WTC11 (cell line): ENCODE measurements at regions not wholly inside any gene's neighbourhood (a gene's known extent, or its start where the extent isn't known, plus 50 kb on each side); places are given as distances from the start of the nearest gene placed in this dataset.

Source experiments
- ATAC-seq: fragments of 200-7000 bp; cut with Tn5 transposase; 2 replicates; pipeline ENCODE4 v1.10.0; 2021; ENCODE audit warnings: mild to moderate bottlenecking, moderate library complexity
- CTCF ChIA-PET: fragments of 300-600 bp; sonication (Branson Sonifier 250); formaldehyde crosslinking; loops from one replicate; lab custom pipeline; 2021; ENCODE audit warnings: antibody characterized with exemption; lab: Charles Lee
- POLR2A ChIA-PET: fragments of 350-600 bp; sonication (Branson Sonifier 250); formaldehyde crosslinking; loops from one replicate; lab custom pipeline; 2021; ENCODE audit warnings: antibody characterized with exemption; lab: Charles Lee
- DNase-seq: peaks from one replicate; pipeline ENCODE4 v3.0.0; 2021; ENCODE audit warnings: low spot score
- H3K27ac Mint-ChIP-seq: 2 replicates; pipeline ENCODE4 v1.8.0; 2021; ENCODE audit warnings: mixed read lengths
- H3K27me3 Mint-ChIP-seq: 2 replicates; pipeline ENCODE4 v1.8.0; 2021; ENCODE audit warnings: low read depth, mild to moderate bottlenecking, moderate library complexity, mixed read lengths
- H3K36me3 Mint-ChIP-seq: 2 replicates; pipeline ENCODE4 v1.8.0; 2021; ENCODE audit warnings: mixed read lengths
- H3K4me1 Mint-ChIP-seq: 2 replicates; pipeline ENCODE4 v1.8.0; 2022; ENCODE audit warnings: mixed read lengths
- H3K4me3 Mint-ChIP-seq: 2 replicates; pipeline ENCODE4 v1.8.0; 2021; ENCODE audit warnings: mild to moderate bottlenecking, moderate library complexity, mixed read lengths
- H3K9me3 Mint-ChIP-seq: 2 replicates; pipeline ENCODE4 v1.8.0; 2021; ENCODE audit warnings: mixed read lengths
- ELF4 ChIP-seq: sonication (generic); formaldehyde crosslinking; IDR thresholded peaks from 2 replicates; pipeline ENCODE4 v1.8.1; 2022; ENCODE audit warnings: low read depth, mild to moderate bottlenecking, moderate library complexity, missing genetic modification reagents
- GRHL2 ChIP-seq: fragments of 250-450 bp; sonication (Bioruptor Pico); IDR thresholded peaks from 2 replicates; pipeline ENCODE4 v1.8.0; 2022; ENCODE audit warnings: mild to moderate bottlenecking, moderate library complexity; ENCODE audit not compliant: insufficient replicate concordance, severe bottlenecking
- KAT7 ChIP-seq: sonication (generic); formaldehyde crosslinking; IDR thresholded peaks from 2 replicates; pipeline ENCODE4 v1.8.1; 2023; ENCODE audit warnings: missing genetic modification reagents, mild to moderate bottlenecking, borderline replicate concordance
- MYBL2 ChIP-seq: sonication (generic); formaldehyde crosslinking; IDR thresholded peaks from 2 replicates; pipeline ENCODE4 v1.8.1; 2023; ENCODE audit warnings: mild to moderate bottlenecking, moderate library complexity, missing genetic modification reagents
- NFATC4 ChIP-seq: fragments of 250-450 bp; sonication (Bioruptor Pico); IDR thresholded peaks from 2 replicates; pipeline ENCODE4 v1.9.0; 2021; ENCODE audit warnings: mild to moderate bottlenecking
- RELA ChIP-seq: sonication (generic); formaldehyde crosslinking; IDR thresholded peaks from 2 replicates; pipeline ENCODE4 v1.8.1; 2022; ENCODE audit warnings: missing genetic modification reagents, mild to moderate bottlenecking, borderline replicate concordance
- TEAD1 ChIP-seq: sonication (generic); formaldehyde crosslinking; IDR thresholded peaks from 2 replicates; pipeline ENCODE4 v1.8.0; 2022; ENCODE audit warnings: mild to moderate bottlenecking, missing genetic modification reagents
- ZNF138 ChIP-seq: sonication (generic); formaldehyde crosslinking; conservative IDR thresholded peaks from 2 replicates; pipeline ENCODE4 v1.8.1; 2022; ENCODE audit warnings: mild to moderate bottlenecking, moderate library complexity, missing genetic modification reagents
- ZNF232 ChIP-seq: sonication (generic); formaldehyde crosslinking; IDR thresholded peaks from 2 replicates; pipeline ENCODE4 v1.8.0; 2022; ENCODE audit warnings: mild to moderate bottlenecking, missing genetic modification reagents
- ZNF671 ChIP-seq: fragments of 250-450 bp; sonication (Bioruptor Pico); IDR thresholded peaks from 2 replicates; pipeline ENCODE4 v1.8.0; 2021; ENCODE audit warnings: mild to moderate bottlenecking
- TF ChIP-seq, protein P1 (sequence below): sonication (generic); formaldehyde crosslinking; IDR thresholded peaks from 2 replicates; pipeline ENCODE4 v1.8.0; 2023; ENCODE audit warnings: missing genetic modification reagents
- TF ChIP-seq, protein P2 (sequence below): fragments of 250-450 bp; sonication (Bioruptor Pico); IDR thresholded peaks from 2 replicates; pipeline ENCODE4 v1.9.0; 2021; ENCODE audit warnings: mild to moderate bottlenecking, borderline replicate concordance
- TF ChIP-seq, protein P3 (sequence below): sonication (generic); formaldehyde crosslinking; IDR thresholded peaks from 2 replicates; pipeline ENCODE4 v1.8.1; 2022; ENCODE audit warnings: low read depth, mild to moderate bottlenecking, moderate library complexity, missing genetic modification reagents, borderline replicate concordance
- TF ChIP-seq, protein P4 (sequence below): fragments of 250-450 bp; sonication (Bioruptor Pico); IDR thresholded peaks from 2 replicates; pipeline ENCODE4 v1.9.0; 2021; ENCODE audit warnings: mild to moderate bottlenecking
- TF ChIP-seq, protein P5 (sequence below): fragments of 250-450 bp; sonication (Bioruptor Pico); IDR thresholded peaks from 2 replicates; pipeline ENCODE4 v1.9.0; 2021; ENCODE audit warnings: mild to moderate bottlenecking
- TF ChIP-seq, protein P6 (sequence below): fragments of 250-450 bp; sonication (Bioruptor Pico); IDR thresholded peaks from 2 replicates; pipeline ENCODE4 v1.9.0; 2021; ENCODE audit warnings: moderate library complexity, mild to moderate bottlenecking, inconsistent platforms, borderline replicate concordance
- TF ChIP-seq, protein P7 (sequence below): sonication (generic); formaldehyde crosslinking; IDR thresholded peaks from 2 replicates; pipeline ENCODE4 v1.8.1; 2023; ENCODE audit warnings: mild to moderate bottlenecking, moderate library complexity, missing genetic modification reagents
- TF ChIP-seq, protein P8 (sequence below): sonication (generic); formaldehyde crosslinking; IDR thresholded peaks from 2 replicates; pipeline ENCODE4 v1.8.1; 2022; ENCODE audit warnings: mild to moderate bottlenecking, moderate library complexity, missing genetic modification reagents

DNA sequence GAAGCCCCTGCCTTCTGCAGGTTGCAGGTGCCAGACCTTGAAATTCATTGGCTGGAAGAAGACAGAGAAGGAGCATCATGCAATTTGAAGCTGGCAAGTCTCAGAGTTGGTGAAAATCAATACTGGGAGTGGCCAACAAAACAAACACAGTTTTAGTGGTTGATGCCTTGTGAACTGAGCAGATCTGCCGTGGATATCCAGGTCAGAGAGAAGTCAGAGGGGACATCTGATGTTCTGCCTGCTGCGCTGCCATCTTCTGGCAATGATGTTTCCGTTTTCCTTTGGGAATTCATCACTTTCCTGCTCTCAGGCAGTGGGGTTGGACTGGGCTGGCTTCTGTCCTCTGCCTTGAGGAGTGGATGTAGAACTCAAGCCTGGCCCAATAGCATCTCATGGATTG is 132.0 kb downstream of the RPS24 start:
- TF ChIP-seq, protein P1, sequence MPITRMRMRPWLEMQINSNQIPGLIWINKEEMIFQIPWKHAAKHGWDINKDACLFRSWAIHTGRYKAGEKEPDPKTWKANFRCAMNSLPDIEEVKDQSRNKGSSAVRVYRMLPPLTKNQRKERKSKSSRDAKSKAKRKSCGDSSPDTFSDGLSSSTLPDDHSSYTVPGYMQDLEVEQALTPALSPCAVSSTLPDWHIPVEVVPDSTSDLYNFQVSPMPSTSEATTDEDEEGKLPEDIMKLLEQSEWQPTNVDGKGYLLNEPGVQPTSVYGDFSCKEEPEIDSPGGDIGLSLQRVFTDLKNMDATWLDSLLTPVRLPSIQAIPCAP, result no peak
- TF ChIP-seq NFATC4 (CRISPR knock-in tag), result no peak
- TF ChIP-seq, protein P2, sequence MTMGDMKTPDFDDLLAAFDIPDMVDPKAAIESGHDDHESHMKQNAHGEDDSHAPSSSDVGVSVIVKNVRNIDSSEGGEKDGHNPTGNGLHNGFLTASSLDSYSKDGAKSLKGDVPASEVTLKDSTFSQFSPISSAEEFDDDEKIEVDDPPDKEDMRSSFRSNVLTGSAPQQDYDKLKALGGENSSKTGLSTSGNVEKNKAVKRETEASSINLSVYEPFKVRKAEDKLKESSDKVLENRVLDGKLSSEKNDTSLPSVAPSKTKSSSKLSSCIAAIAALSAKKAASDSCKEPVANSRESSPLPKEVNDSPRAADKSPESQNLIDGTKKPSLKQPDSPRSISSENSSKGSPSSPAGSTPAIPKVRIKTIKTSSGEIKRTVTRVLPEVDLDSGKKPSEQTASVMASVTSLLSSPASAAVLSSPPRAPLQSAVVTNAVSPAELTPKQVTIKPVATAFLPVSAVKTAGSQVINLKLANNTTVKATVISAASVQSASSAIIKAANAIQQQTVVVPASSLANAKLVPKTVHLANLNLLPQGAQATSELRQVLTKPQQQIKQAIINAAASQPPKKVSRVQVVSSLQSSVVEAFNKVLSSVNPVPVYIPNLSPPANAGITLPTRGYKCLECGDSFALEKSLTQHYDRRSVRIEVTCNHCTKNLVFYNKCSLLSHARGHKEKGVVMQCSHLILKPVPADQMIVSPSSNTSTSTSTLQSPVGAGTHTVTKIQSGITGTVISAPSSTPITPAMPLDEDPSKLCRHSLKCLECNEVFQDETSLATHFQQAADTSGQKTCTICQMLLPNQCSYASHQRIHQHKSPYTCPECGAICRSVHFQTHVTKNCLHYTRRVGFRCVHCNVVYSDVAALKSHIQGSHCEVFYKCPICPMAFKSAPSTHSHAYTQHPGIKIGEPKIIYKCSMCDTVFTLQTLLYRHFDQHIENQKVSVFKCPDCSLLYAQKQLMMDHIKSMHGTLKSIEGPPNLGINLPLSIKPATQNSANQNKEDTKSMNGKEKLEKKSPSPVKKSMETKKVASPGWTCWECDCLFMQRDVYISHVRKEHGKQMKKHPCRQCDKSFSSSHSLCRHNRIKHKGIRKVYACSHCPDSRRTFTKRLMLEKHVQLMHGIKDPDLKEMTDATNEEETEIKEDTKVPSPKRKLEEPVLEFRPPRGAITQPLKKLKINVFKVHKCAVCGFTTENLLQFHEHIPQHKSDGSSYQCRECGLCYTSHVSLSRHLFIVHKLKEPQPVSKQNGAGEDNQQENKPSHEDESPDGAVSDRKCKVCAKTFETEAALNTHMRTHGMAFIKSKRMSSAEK (CRISPR knock-in tag), result no peak
- TF ChIP-seq KAT7 (CRISPR knock-in tag), result no peak
- no peak for TF ChIP-seq TEAD1
- Mint-ChIP-seq H3K36me3 (no peaks in the 10 kb centered on the region), H3K4me1 (peaks cover 20% of the 10 kb centered on the region), H3K27me3 (no peaks in the 10 kb centered on the region; the same call in 1 of the 2 replicates), H3K4me3 (no peak overlapping the region), H3K9me3 (peaks cover 24% of the 10 kb centered on the region), H3K27ac (no peak overlapping the region)
- ATAC-seq, result peak; percentile 78
- POLR2A ChIA-PET, result no interaction called here
- CTCF ChIA-PET, result interaction anchor here (7.4 kb wide), 1 partner anchor 119 kb away, joined by 39 read pairs; no protein-coding TSS in a partner anchor
- peak; percentile 36 for DNase-seq

DNA sequence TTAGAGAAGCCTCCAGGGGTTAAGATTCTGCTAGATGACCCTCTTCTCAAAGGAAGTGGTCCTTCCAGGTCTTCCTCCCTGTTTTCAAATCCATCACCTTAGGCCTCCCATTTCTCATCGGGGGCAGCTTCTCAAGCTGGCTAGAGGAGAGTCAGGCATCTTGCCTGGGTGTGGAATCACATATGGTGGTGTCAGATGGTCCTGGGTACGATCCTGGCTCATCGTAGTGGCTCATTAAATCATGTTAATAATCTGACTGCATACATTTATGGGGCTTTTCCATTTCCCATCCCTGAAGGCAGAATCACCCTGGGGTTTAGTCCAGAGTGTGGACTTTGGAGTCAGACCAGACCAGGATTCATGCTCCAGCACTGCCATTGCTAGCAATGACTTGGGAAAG is 132.6 kb downstream of the RPS24 start:
- CTCF ChIA-PET, result interaction anchor here (7.4 kb wide), 1 partner anchor 120 kb away, joined by 39 read pairs; no protein-coding TSS in a partner anchor
- POLR2A ChIA-PET, result no interaction called here
- peaks cover 26% of the 10 kb centered on the region for H3K4me1 Mint-ChIP-seq
- no peaks in the 10 kb centered on the region; the same call in 1 of the 2 replicates for H3K27me3 Mint-ChIP-seq
- no peaks in the 10 kb centered on the region for H3K36me3 Mint-ChIP-seq
- TF ChIP-seq ZNF671 (CRISPR knock-in tag) (no peak), MYBL2 (CRISPR knock-in tag) (no peak), ZNF138 (CRISPR knock-in tag) (no peak), GRHL2 (CRISPR knock-in tag) (no peak), RELA (CRISPR knock-in tag) (no peak)
- TF ChIP-seq, protein P3, sequence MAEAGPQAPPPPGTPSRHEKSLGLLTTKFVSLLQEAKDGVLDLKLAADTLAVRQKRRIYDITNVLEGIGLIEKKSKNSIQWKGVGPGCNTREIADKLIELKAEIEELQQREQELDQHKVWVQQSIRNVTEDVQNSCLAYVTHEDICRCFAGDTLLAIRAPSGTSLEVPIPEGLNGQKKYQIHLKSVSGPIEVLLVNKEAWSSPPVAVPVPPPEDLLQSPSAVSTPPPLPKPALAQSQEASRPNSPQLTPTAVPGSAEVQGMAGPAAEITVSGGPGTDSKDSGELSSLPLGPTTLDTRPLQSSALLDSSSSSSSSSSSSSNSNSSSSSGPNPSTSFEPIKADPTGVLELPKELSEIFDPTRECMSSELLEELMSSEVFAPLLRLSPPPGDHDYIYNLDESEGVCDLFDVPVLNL (CRISPR knock-in tag), result no peak
- TF ChIP-seq, protein P4, sequence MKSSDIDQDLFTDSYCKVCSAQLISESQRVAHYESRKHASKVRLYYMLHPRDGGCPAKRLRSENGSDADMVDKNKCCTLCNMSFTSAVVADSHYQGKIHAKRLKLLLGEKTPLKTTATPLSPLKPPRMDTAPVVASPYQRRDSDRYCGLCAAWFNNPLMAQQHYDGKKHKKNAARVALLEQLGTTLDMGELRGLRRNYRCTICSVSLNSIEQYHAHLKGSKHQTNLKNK (CRISPR knock-in tag), result no peak
- no peak for DNase-seq
- no peak overlapping the region for H3K27ac Mint-ChIP-seq
- H3K9me3 Mint-ChIP-seq, result peaks cover 24% of the 10 kb centered on the region
- H3K4me3 Mint-ChIP-seq, result no peak overlapping the region
- no peak for ATAC-seq

DNA sequence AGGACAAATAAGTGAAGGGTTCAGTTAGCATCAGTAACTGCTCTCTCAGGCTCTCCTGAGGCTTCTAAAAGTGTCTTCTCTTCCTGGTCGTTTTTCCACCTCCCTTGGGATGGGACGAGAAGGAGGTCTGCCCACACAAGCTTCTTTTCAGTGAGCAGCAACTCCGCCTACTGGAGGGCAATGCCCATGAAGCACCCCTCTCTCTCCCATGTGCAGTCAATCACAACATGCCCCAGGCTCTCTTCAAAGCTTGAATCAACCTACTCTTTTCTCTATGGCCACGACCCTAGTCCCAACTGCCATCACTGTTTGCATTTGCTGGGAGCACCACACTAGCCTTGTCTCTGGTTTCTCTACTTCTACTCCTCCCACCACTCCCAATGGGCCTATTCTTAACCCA is 135.6 kb downstream of the RPS24 start:
- Mint-ChIP-seq H3K4me3 (no peak overlapping the region), H3K27me3 (peaks cover 9% of the 10 kb centered on the region), H3K36me3 (no peaks in the 10 kb centered on the region), H3K4me1 (peaks cover 46% of the 10 kb centered on the region), H3K27ac (no peak overlapping the region), H3K9me3 (peaks cover 18% of the 10 kb centered on the region)
- no peak for DNase-seq
- ChIA-PET POLR2A (interaction anchor here (0.7 kb wide), 1 partner anchor 151 kb away, joined by 6 read pairs; no protein-coding TSS in a partner anchor), CTCF (no interaction called here)
- no peak for ATAC-seq
- TF ChIP-seq, protein P5, sequence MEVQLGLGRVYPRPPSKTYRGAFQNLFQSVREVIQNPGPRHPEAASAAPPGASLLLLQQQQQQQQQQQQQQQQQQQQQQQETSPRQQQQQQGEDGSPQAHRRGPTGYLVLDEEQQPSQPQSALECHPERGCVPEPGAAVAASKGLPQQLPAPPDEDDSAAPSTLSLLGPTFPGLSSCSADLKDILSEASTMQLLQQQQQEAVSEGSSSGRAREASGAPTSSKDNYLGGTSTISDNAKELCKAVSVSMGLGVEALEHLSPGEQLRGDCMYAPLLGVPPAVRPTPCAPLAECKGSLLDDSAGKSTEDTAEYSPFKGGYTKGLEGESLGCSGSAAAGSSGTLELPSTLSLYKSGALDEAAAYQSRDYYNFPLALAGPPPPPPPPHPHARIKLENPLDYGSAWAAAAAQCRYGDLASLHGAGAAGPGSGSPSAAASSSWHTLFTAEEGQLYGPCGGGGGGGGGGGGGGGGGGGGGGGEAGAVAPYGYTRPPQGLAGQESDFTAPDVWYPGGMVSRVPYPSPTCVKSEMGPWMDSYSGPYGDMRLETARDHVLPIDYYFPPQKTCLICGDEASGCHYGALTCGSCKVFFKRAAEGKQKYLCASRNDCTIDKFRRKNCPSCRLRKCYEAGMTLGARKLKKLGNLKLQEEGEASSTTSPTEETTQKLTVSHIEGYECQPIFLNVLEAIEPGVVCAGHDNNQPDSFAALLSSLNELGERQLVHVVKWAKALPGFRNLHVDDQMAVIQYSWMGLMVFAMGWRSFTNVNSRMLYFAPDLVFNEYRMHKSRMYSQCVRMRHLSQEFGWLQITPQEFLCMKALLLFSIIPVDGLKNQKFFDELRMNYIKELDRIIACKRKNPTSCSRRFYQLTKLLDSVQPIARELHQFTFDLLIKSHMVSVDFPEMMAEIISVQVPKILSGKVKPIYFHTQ (CRISPR knock-in tag), result no peak
- TF ChIP-seq ZNF232 (CRISPR knock-in tag) (no peak), ELF4 (no peak)
- TF ChIP-seq, protein P6, sequence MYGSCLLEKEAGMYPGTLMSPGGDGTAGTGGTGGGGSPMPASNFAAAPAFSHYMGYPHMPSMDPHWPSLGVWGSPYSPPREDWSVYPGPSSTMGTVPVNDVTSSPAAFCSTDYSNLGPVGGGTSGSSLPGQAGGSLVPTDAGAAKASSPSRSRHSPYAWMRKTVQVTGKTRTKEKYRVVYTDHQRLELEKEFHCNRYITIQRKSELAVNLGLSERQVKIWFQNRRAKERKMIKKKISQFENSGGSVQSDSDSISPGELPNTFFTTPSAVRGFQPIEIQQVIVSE, result no peak
- TF ChIP-seq, protein P7, sequence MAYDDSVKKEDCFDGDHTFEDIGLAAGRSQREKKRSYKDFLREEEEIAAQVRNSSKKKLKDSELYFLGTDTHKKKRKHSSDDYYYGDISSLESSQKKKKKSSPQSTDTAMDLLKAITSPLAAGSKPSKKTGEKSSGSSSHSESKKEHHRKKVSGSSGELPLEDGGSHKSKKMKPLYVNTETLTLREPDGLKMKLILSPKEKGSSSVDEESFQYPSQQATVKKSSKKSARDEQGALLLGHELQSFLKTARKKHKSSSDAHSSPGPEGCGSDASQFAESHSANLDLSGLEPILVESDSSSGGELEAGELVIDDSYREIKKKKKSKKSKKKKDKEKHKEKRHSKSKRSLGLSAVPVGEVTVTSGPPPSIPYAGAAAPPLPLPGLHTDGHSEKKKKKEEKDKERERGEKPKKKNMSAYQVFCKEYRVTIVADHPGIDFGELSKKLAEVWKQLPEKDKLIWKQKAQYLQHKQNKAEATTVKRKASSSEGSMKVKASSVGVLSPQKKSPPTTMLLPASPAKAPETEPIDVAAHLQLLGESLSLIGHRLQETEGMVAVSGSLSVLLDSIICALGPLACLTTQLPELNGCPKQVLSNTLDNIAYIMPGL (CRISPR knock-in tag), result no peak
- TF ChIP-seq, protein P8, sequence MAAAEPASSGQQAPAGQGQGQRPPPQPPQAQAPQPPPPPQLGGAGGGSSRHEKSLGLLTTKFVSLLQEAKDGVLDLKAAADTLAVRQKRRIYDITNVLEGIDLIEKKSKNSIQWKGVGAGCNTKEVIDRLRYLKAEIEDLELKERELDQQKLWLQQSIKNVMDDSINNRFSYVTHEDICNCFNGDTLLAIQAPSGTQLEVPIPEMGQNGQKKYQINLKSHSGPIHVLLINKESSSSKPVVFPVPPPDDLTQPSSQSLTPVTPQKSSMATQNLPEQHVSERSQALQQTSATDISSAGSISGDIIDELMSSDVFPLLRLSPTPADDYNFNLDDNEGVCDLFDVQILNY, result no peak
